ENCODE measurements at regions not wholly inside any gene's neighbourhood (a gene's known extent, or its start where the extent isn't known, plus 50 kb on each side); places are given as distances from the start of the nearest gene placed in this dataset.

GRCh38 chr20:11041396-11041795 lies 367.6 kb upstream of the JAG1 start:
- peak; percentile 62 for DNase-seq (ENCODE audit: low read depth)

- DNase-seq (ENCODE audit: low read depth) = no peak
Observed at GRCh38 chr20:11043001-11043400, 369.2 kb upstream of the JAG1 start.

GRCh38 chr20:11044561-11044960 lies 370.8 kb upstream of the JAG1 start:
- DNase-seq (ENCODE audit: low read depth) = no peak

- no peak for DNase-seq (ENCODE audit: low read depth)
Observed at GRCh38 chr20:11045412-11046175, 371.8 kb upstream of the JAG1 start.

- peak; percentile 17 for DNase-seq (ENCODE audit: low read depth)
Observed at GRCh38 chr20:11047559-11047958, 373.8 kb upstream of the JAG1 start.

GRCh38 chr20:11048739-11049138 lies 374.9 kb upstream of the JAG1 start:
- no peak for DNase-seq (ENCODE audit: low read depth)

- DNase-seq (ENCODE audit: low read depth) = no peak
Observed at GRCh38 chr20:11050350-11050749, 376.6 kb upstream of the JAG1 start.

- DNase-seq (ENCODE audit: low read depth) = no peak
Observed at GRCh38 chr20:11051136-11051535, 377.3 kb upstream of the JAG1 start.

- no peak for DNase-seq (ENCODE audit: low read depth)
Observed at GRCh38 chr20:11053310-11053709, 379.5 kb upstream of the JAG1 start.

GRCh38 chr20:11054266-11054993 lies 380.6 kb upstream of the JAG1 start:
- DNase-seq (ENCODE audit: low read depth) = no peak

- no peak for DNase-seq (ENCODE audit: low read depth)
Observed at GRCh38 chr20:11056414-11056813, 382.6 kb upstream of the JAG1 start.

GRCh38 chr20:11057624-11058023 lies 383.8 kb upstream of the JAG1 start:
- no peak for DNase-seq (ENCODE audit: low read depth)

GRCh38 chr20:11059659-11060058 lies 385.9 kb upstream of the JAG1 start:
- no peak for DNase-seq (ENCODE audit: low read depth)

GRCh38 chr20:11060423-11061185 lies 386.8 kb upstream of the JAG1 start:
- DNase-seq (ENCODE audit: low read depth) = no peak

GRCh38 chr20:11063444-11063843 lies 389.6 kb upstream of the JAG1 start:
- DNase-seq (ENCODE audit: low read depth) = no peak

GRCh38 chr20:11064946-11065345 lies 391.1 kb upstream of the JAG1 start:
- no peak for DNase-seq (ENCODE audit: low read depth)

GRCh38 chr20:11067359-11067758 lies 393.6 kb upstream of the JAG1 start:
- DNase-seq (ENCODE audit: low read depth) = no peak

GRCh38 chr20:11072982-11073381 lies 399.2 kb upstream of the JAG1 start:
- no peak for DNase-seq (ENCODE audit: low read depth)

GRCh38 chr20:11076434-11077105 lies 402.8 kb upstream of the JAG1 start:
- no peak for DNase-seq (ENCODE audit: low read depth)

GRCh38 chr20:11077226-11077625 lies 403.4 kb upstream of the JAG1 start:
- no peak for DNase-seq (ENCODE audit: low read depth)

- no peak for DNase-seq (ENCODE audit: low read depth)
Observed at GRCh38 chr20:11080010-11080409, 406.2 kb upstream of the JAG1 start.

- DNase-seq (ENCODE audit: low read depth) = no peak
Observed at GRCh38 chr20:11080781-11081377, 407.1 kb upstream of the JAG1 start.
